B cell (primary cell): ENCODE measurements at regions not wholly inside any gene's neighbourhood (a gene's known extent, or its start where the extent isn't known, plus 50 kb on each side); places are given as distances from the start of the nearest gene placed in this dataset.

Experiments
- EZH2 ChIP-seq: IDR thresholded peaks from 2 replicates; pipeline ENCODE4 v1.6.1; 2012; ENCODE audit warnings: borderline replicate concordance, low read depth, mild to moderate bottlenecking, moderate library complexity, low read length; ENCODE audit not compliant: insufficient read depth, poor library complexity, severe bottlenecking
- TF ChIP-seq, protein P1 (sequence below): fragments of 200-600 bp; IDR thresholded peaks from one replicate; pipeline ENCODE4 v1.8.0; 2022; ENCODE audit warnings: antibody characterized with exemption, mild to moderate bottlenecking

GRCh38 chr14:97712471-97712870 lies 915.3 kb downstream of the VRK1 start:
- TF ChIP-seq, protein P1, sequence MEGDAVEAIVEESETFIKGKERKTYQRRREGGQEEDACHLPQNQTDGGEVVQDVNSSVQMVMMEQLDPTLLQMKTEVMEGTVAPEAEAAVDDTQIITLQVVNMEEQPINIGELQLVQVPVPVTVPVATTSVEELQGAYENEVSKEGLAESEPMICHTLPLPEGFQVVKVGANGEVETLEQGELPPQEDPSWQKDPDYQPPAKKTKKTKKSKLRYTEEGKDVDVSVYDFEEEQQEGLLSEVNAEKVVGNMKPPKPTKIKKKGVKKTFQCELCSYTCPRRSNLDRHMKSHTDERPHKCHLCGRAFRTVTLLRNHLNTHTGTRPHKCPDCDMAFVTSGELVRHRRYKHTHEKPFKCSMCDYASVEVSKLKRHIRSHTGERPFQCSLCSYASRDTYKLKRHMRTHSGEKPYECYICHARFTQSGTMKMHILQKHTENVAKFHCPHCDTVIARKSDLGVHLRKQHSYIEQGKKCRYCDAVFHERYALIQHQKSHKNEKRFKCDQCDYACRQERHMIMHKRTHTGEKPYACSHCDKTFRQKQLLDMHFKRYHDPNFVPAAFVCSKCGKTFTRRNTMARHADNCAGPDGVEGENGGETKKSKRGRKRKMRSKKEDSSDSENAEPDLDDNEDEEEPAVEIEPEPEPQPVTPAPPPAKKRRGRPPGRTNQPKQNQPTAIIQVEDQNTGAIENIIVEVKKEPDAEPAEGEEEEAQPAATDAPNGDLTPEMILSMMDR = no peak
- TF ChIP-seq EZH2 = no peak
